ENCODE measurements at regions not wholly inside any gene's neighbourhood (a gene's known extent, or its start where the extent isn't known, plus 50 kb on each side); places are given as distances from the start of the nearest gene placed in this dataset.
"Not testable (repeated sequence)": the region's sequence is repeated elsewhere in the genome, so short reads cannot be mapped to it uniquely, and the experiment has no call there.

- no peak for DNase-seq
Observed at GRCh38 chr7:8938044-8938805, 504.8 kb downstream of the NXPH1 start.

DNA sequence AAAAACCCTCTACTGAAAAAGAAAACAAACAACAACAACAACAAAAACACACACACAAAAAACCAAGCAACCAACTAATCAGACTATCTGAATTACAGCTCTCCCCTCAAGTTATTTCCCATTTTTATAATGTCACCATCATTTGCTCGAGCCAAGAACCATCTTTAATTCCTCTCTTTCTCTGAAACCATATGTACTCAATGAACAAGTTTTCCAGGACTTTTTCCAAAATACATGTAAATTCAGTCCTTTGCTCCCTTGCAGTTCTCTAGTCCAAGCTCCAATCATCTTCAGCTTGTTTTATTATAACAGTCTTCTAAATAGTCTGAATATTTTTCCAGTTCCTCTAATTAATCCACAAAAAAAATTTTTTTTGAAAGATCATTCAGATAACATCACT lies 506.0 kb downstream of the NXPH1 start:
- no peak for DNase-seq

GRCh38 chr7:8963722-8964121 lies 530.3 kb downstream of the NXPH1 start:
- no peak for DNase-seq

GRCh38 chr7:8965177-8965576 lies 531.8 kb downstream of the NXPH1 start:
- no peak for DNase-seq

DNA sequence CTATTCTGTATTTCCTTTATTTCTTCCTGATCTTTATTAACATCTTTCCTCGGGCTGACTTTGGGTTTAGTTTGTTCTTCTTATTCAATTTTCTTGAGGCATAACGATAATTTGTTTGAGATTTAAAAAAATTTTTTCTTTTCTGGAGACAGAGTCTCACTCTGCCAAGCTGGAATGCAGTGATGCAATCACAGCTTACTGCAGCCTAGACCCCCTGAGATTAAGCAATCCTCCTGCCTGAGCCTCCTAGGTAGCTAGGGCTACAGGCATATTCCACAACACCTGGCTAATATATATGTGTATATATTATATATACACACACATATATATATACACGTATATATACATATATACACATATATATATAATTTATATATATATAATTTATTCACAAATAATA lies 540.2 kb downstream of the NXPH1 start:
- DNase-seq = no peak

GRCh38 chr7:8975681-8976080 lies 542.3 kb downstream of the NXPH1 start:
- no peak for DNase-seq

DNA sequence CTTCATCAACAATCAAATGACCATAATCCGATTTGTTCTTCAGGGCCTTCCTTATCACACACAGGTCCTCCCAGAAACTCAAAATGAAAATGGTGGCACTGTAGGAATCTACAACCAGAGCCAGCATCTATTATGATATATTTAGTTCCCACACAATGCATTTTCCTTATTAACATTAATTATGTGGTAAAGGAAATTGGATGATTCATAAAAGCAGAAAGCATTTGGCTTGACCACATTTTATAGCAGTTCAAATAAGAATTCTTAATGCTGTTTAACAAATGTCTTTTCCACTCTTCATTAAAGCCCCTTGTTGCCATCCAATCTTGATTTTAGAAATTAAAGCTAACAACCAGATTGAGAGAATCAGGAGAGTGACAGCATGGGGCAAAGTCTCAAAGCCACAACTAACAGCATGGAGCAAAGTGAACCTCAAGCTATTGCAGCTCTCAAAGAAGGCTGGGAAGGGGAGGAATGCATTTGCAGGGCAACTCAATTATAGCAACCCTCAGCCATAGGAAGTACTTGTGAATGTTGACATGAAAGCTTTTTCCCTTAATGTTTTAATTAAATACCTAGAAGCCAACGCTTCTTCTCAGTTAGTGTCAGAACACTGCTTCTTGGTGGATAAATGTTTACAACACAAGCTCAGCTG lies 549.1 kb downstream of the NXPH1 start:
- no peak for DNase-seq

DNA sequence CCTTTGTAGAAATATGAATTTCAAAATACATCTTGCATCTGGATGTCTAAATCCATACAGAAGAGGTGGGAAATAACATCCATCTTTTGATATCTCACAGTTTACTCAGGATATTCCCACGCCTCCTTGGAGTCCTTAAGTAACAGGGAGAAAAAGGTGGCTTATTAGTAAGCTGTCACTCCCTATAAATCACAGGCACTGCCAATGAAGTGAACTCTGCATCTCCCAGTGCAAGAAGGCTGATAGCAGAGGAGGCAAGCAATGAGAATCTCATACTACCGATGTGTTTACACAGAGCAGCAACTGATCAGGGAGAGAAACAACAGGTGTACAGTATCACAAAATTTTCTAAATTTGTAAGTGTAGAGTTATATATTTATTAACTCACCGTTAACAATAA lies 551.8 kb downstream of the NXPH1 start:
- no peak for DNase-seq

DNA sequence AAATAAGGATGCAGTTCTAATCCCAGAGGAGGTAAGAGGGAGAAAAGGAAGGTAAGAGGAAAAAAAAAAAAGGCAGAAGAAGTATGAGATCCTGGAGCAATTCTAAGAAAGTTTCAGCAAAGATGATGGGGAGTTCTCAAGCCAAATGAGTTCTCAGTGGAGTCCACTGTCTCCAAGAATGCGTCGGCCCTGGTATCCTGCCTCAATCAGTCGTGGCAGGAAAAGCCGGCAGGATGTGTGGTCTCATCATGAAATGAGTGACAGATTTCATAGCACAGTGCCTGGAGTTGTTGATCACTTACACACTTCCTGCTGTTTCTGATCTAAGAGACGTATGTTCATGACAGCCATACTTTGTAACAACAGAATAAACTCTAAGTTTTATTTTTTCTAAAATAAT lies 554.9 kb downstream of the NXPH1 start:
- DNase-seq = no peak

DNA sequence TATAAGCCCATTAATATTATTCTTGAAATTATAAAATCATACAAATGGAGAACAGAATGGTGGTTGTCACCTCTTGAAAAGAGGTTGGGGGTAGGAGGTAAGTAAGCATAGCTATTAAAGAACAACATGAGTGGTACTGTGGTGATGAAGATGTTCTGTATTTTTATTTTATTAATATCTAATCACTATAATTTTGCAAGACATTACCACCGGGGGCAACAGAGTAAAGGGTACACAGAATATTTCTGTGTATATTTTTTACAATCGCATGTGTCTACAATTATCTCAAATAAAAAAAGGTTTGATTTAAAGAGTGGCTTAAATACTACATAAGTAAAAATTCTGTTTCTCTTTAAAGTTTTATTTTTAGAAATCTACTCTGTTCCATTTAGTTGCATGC lies 557.8 kb downstream of the NXPH1 start:
- no peak for DNase-seq

DNA sequence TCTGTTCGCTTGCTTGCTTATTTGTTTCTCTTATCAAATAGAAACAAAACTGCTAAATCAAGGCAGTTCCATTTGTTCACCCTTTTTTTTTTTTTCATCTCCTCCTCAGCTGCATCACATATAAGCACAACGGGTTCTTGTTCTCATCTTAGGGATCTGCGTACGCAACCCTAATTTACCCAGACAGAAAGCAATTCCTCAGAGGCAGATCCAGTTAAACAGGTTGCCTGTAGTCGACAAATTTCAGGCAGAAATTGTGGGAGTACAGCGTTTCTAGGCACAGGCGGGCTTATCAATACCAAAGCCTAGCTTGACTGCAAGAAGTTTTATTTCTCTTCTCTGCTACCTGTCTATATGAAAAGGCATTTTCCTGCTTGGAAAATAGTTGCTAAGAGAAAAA lies 565.4 kb downstream of the NXPH1 start:
- DNase-seq = no peak

GRCh38 chr7:9013940-9014339 lies 580.5 kb downstream of the NXPH1 start:
- DNase-seq = no peak

- DNase-seq = no peak
Observed at GRCh38 chr7:9017286-9017685, 583.9 kb downstream of the NXPH1 start.

- no peak for DNase-seq
Observed at GRCh38 chr7:9022456-9022855, 589.0 kb downstream of the NXPH1 start.

GRCh38 chr7:9023675-9024294 lies 590.4 kb downstream of the NXPH1 start:
- DNase-seq = no peak

GRCh38 chr7:9026121-9026520 lies 592.7 kb downstream of the NXPH1 start:
- no peak for DNase-seq

DNA sequence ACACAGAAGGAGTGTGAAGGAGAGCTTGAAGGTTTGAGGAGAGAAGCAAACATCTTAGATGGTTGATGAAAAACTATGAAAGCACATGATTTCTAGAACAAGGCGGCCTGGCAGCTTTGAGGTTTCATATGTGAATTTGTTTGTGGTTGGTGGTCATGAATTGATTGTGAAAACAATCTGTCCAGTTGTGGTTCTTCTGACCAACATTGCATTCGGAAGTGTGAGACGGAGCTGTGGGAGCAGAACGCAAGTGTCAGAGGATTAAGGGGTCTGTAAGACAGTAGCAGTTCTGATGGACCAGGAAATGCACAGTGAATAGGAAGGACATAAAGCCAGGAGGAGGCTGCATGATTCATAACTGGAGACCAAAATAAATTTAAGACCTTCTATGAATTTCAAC lies 594.6 kb downstream of the NXPH1 start:
- DNase-seq = no peak

GRCh38 chr7:9029681-9030530 lies 596.5 kb downstream of the NXPH1 start:
- DNase-seq = no peak

DNA sequence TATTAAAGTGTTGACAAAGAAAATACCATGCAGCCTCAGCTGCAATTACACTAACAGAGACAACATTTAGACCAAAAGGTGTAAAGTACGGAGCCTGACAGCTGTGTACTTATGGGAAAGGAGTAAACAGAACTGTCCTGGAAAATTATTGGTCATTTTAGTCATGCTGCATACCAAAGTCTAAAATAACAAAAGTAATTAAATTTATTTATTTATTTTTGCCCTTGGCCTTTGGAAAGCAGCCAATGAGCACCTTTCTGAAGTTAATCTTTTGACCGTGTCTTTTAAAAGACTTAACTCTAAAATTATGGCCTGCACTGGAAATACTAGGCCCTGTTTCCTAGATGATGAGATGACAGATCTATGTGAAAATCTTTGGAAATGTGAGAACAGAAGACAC lies 597.6 kb downstream of the NXPH1 start:
- DNase-seq = no peak

- no peak for DNase-seq
Observed at GRCh38 chr7:9031386-9031785, 598.0 kb downstream of the NXPH1 start.

DNA sequence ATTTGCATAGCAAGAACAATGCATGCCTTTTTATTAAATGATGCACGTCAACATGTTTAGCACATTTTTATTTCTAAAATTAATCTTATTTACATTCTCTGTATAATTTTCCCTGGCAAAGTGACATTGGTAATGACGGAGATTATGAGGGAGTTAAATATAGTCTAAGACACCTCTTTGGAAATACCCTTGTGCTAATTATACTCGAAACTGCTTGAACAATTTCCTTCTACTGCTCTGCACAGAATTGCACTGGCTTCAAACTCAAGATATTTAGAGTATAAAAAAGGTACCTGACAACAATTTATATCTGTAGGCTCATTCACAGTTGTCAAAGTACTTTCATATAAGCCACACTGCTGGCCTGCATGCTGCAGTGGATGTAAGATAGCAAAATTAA lies 602.7 kb downstream of the NXPH1 start:
- DNase-seq = no peak

DNA sequence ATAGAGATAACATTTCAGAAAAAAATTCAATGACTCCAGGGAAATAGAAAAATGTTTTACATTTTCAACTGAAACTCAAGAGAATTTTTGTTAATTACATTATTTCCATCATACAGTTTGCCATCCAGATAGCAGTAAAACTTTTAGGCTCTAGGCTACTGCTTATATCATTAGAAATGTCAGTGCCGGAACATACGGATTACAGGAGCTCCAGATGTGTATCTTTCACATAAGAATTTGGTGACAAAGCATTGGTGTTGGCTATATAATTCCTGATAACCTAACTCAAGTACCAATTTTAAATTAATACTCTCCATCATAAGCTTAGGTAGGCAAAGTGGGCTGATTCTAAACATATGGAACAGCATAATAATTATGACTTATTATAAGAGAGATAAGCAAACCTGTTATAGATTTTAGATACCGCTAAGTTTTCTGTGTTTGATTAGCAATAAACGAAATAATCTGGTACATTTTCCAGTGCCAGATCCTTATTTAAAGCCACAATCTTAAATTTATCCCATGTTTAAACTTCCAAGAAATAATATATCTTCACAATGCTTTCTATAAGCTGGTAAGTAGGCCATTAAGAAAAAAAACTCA lies 637.9 kb downstream of the NXPH1 start:
- DNase-seq = no peak

GRCh38 chr7:9075774-9076173 lies 642.4 kb downstream of the NXPH1 start:
- DNase-seq = not testable (repeated sequence)

Data from CD4-positive, alpha-beta T cell treated with Interleukin-17A for 1 hour (primary cell).